NCI-H187 treated with DMSO at 0.1 percent for 48 hours (cell line): ENCODE measurements at regions not wholly inside any gene's neighbourhood (a gene's known extent, or its start where the extent isn't known, plus 50 kb on each side); places are given as distances from the start of the nearest gene placed in this dataset.

ENCODE experiments used
- DNase-seq: peaks from one replicate; lab custom pipeline; 2025; lab: John Stamatoyannopoulos, UW

- no peak for DNase-seq
These were observed 2153.2 kb upstream of the PIK3C3 start for GRCh38 chr18:39801848-39802247.

DNA sequence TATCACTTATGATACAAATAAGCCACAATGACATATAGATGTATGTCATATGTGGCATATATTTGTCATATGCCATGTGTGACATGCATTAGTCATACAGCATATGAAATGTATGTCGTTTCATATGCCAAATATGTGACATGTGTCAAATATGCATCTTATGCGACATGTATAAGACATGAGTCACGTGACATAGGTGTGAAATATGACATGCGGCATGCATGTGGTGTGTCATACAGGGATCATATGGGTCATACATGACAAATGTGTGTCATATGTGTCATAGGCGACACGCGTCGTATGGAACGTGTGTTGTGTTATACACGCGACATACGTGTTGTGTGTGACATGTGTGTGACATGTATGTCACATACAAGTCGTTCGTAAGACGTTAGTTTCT is 2154.0 kb upstream of the PIK3C3 start:
- no peak for DNase-seq

GRCh38 chr18:39799006-39799405 is 2156.0 kb upstream of the PIK3C3 start:
- DNase-seq: peak; percentile 7

DNA sequence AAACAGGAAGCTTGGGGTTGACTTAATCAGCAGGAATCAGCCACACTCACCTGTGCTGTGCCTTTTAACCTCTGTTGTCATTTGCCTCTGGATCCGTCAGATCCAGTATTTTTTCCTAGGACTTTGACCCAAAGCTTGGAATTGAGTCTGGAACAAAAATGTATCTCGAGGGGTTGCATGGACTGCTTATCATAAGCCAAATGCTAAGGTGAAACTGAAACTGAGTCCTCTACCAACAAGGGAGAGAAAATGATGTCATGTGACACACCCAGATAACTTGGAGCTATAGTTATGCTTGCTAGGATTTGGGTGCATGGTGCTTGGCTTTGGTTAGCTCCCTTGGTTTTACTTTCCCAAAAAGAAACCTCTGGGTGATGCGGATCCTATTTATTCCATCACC is 2158.6 kb upstream of the PIK3C3 start:
- no peak for DNase-seq

GRCh38 chr18:39795350-39795749 is 2159.7 kb upstream of the PIK3C3 start:
- DNase-seq: no peak

GRCh38 chr18:39793609-39794008 is 2161.4 kb upstream of the PIK3C3 start:
- no peak for DNase-seq

GRCh38 chr18:39788383-39788782 is 2166.7 kb upstream of the PIK3C3 start:
- no peak for DNase-seq

DNA sequence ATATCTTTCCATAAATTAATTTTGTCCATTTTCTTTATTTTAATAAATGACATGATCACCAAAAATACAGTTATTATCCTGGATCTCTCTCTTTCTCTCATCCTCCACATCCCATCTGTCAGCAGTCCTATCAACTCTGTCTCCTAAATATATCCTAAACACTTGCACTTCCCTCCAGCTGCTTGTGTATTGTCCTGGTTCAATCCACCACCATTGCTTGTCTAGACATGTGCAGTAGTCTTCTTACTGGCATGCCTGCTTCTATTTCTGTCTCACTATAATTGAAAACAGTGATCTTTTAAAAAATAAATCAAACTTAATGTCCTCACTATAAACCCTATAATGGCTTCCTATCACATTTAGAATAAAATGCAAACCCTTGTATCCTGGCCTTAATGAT is 2168.6 kb upstream of the PIK3C3 start:
- DNase-seq: no peak

DNA sequence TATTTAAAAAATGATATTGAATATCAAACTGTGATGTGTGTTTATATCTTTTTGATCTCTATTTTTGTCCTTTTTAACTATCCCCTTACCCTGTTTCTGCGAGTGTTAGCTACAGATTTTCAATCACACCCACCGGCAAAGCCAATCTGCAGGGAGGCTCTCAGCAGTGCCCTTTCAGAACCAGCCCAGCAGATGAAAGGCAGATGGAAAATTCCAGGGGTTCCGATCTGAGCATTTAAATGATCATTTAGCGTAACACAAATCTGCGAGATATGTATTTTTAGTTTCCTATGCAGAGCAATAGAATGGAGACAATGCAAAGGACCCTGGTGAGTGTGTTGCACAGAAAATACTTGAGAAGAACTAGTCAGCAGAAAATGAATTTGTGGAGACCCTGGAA is 2170.5 kb upstream of the PIK3C3 start:
- no peak for DNase-seq

DNA sequence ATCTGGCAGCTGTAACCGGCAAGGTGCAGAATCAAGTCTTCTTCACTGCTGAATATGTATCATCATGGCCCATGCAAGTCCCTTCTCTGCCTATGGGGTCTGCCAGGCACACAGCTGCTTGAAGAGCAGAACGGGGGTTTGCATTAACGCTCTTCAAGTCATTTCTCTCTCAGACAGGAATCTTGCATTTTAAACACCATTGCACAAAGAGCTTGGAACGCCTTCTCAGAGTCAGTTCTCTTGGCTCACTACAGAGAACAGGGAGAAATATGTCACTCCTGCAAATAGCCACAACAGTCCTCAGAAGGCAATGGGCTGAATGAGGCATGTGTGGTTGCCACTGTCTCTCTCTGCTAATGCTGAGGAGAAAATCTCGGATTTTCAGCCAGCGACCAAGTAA is 2173.5 kb upstream of the PIK3C3 start:
- no peak for DNase-seq

DNA sequence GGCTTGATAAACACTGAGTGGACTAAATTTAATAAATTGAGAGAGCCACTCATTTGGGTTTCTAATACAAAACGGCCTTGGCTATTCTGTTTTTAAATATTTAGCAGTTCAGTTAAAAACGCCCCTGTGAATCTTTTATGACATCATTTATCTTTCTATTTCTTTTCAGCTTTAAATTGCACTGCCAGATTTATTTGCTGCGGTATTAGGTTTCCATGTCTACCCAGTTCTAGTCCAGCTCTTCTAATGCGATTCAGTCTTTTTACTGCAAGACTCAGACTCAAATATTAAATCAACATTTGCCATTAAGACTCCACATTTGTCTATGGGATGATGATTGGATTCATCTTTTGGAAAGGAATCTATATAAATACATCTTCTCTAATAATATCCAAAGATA is 2174.3 kb upstream of the PIK3C3 start:
- DNase-seq: no peak

GRCh38 chr18:39779926-39780325 is 2175.1 kb upstream of the PIK3C3 start:
- DNase-seq: no peak

- DNase-seq: no peak
These were observed 2178.3 kb upstream of the PIK3C3 start for GRCh38 chr18:39776766-39777165.

- no peak for DNase-seq
These were observed 2180.0 kb upstream of the PIK3C3 start for GRCh38 chr18:39774957-39775598.

DNA sequence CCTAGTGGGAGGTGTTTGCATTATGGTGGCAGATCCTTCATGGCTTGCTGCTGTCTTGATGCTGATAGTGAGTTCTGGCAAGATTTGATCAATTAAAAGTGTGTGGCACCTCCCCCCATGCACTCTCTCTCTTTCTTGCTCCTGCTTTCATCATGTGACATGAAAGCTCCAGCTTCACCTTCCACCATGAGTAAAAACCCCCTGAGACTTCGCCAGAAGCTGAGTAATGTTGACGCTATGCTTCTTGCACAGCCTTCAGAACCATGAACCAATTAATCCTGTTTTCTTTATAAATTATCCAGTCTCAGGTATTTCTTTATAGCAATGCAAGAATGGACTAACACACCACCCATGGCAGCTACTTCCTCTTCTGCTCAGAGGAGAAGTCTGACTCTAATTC is 2181.4 kb upstream of the PIK3C3 start:
- DNase-seq: no peak

GRCh38 chr18:39772155-39772919 is 2182.7 kb upstream of the PIK3C3 start:
- no peak for DNase-seq

DNA sequence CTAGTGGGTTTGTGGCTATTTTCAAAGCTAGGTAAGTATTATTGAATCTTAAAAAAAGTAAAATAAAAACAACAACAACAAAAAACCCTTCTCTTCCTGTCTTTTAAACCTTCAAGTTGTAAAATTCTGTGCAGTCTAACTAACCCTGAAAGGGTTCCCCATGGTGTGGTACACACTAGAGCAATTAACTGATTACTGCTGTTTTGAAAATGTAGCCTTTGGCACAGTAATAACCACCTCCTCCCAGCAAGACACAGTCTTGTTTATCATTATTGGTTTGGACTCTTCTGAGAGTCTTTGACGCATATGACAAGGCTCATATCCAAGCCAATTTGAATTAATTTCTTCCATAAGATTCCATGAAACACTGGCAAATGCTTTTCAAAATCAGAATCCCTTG is 2184.6 kb upstream of the PIK3C3 start:
- DNase-seq: no peak

DNA sequence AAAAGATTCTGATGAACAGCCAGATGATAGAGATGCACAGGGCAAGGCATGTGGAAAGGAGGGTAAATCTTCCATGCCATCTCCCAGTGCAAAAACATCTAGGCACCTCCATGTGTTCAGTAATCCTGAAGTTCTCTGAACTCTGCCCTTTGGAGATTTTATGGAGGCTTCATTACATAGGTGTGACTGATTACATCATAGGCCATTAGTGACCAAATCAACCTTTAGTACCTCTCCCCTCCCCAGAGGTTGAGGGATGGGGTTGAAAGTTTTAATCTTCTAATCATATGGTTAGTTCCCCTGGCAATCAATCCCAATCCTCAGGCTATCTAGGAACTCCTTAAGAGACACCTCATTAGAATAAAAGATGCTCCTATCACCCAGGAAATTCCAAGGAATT is 2190.2 kb upstream of the PIK3C3 start:
- no peak for DNase-seq

DNA sequence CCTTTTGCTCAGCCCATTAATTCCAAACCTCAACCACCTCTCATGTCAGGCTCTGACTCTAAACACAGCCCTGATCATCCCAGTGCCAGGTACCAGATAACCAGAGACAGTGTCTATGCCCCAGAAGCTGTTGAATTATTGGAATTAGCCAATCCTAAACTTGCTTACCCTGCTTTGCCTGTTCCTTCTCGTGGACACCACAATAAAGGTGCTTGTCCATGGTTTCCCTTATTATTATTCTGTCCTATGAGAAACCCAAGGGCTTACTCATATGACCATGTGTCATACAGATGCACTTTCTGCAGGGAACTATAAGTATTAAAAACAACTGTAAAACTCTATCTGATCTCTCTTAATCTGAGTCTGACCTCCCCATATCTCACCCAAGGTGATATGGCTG is 2193.8 kb upstream of the PIK3C3 start:
- no peak for DNase-seq

- DNase-seq: no peak
These were observed 2194.3 kb upstream of the CELF4 start for GRCh38 chr18:39759926-39760325.

GRCh38 chr18:39753178-39753577 is 2187.6 kb upstream of the CELF4 start:
- DNase-seq: no peak

- DNase-seq: no peak
These were observed 2186.8 kb upstream of the CELF4 start for GRCh38 chr18:39752351-39752750.

DNA sequence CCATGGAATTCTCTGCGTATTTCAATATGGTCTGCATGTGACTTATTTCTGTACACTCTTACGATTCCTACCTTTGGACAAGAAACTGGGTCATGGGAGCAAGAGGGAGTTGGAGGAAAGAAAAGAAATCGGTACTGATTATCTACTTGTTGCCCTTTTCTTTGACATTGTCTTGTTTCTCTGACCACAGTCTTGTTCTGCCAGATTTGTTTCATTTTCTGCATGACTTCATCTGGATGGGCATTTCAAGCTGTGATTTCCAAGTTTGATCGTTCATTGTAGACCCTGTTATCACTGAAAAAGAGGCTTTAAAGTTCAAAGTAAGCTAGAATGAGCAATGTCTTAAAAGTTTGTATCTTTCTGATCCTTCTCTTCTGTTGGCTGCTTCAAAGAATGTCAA is 2186.3 kb upstream of the CELF4 start:
- DNase-seq: no peak

DNA sequence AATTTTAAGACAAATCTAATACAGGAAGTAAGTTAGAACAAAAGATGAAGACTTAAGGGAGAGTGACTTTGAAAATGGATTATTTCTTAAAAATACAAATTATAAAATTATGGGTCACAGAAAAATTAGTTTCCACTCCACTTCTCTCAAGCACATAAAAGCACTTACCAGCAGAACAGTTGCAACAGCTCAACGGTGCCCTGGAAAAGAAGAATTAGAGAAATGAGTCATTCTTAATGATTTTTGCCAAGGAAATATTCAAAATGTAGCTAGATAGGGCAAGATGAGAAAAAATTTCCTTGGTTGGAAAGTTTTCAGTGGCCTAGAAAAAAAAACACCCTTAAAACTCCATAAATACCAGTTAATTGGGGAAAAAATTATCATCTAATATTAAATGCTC is 2185.6 kb upstream of the CELF4 start:
- DNase-seq: no peak
